OCI-LY1 (cell line): ENCODE measurements at regions not wholly inside any gene's neighbourhood (a gene's known extent, or its start where the extent isn't known, plus 50 kb on each side); places are given as distances from the start of the nearest gene placed in this dataset.

Experiments
- H2AFZ ChIP-seq: fragments of 200-600 bp; sonication (generic), shearing (Covaris generic); 2 replicates; pipeline ENCODE4 v1.6.0; 2014; ENCODE audit warnings: antibody characterized with exemption, mild to moderate bottlenecking, low read length
- H3F3A ChIP-seq: fragments of 200-600 bp; sonication (generic), shearing (Covaris generic); 2 replicates; pipeline ENCODE4 v1.6.0; 2014; ENCODE audit warnings: mild to moderate bottlenecking, antibody characterized with exemption, low read length, moderate library complexity; ENCODE audit not compliant: insufficient read depth
- H3K27ac ChIP-seq: fragments of 200-600 bp; sonication (generic); 2 replicates; pipeline ENCODE4 v1.5.1; 2014; ENCODE audit warnings: low read length, mixed run types, mild to moderate bottlenecking, low read depth; ENCODE audit not compliant: poor library complexity, severe bottlenecking
- H3K27me3 ChIP-seq: fragments of 200-600 bp; sonication (generic); 2 replicates; pipeline ENCODE4 v1.6.0; 2014; ENCODE audit warnings: antibody characterized with exemption, mild to moderate bottlenecking, low read length, moderate library complexity; ENCODE audit not compliant: insufficient read depth
- H3K36me3 ChIP-seq: fragments of 200-600 bp; sonication (generic); 2 replicates; pipeline ENCODE4 v1.6.1; 2014; ENCODE audit warnings: mild to moderate bottlenecking, antibody characterized with exemption, low read length, moderate library complexity, mixed read lengths; ENCODE audit not compliant: insufficient read depth
- H3K4me1 ChIP-seq: fragments of 200-600 bp; sonication (generic); 2 replicates; pipeline ENCODE4 v1.5.1; 2014; ENCODE audit warnings: mild to moderate bottlenecking, low read length, moderate library complexity; ENCODE audit not compliant: insufficient read depth, severe bottlenecking
- H3K4me2 ChIP-seq: fragments of 200-600 bp; sonication (generic), shearing (Covaris generic); 2 replicates; pipeline ENCODE4 v1.6.1; 2014; ENCODE audit warnings: low read length
- H3K4me3 ChIP-seq: fragments of 200-600 bp; sonication (generic); 2 replicates; pipeline ENCODE4 v1.5.1; 2014; ENCODE audit warnings: low read length, low read depth, mild to moderate bottlenecking, mixed read lengths; ENCODE audit not compliant: poor library complexity, severe bottlenecking
- H3K79me2 ChIP-seq: fragments of 200-600 bp; shearing (Covaris generic); 2 replicates; pipeline ENCODE4 v1.6.1; 2016; ENCODE audit warnings: mixed run types, low read length, mixed read lengths; ENCODE audit not compliant: insufficient read depth
- H3K9ac ChIP-seq: fragments of 200-600 bp; sonication (generic), shearing (Covaris generic); 2 replicates; pipeline ENCODE4 v1.6.1; 2014; ENCODE audit warnings: mild to moderate bottlenecking, low read length, mixed read lengths
- H3K9me2 ChIP-seq: fragments of 200-600 bp; sonication (generic), shearing (Covaris generic); 2 replicates; pipeline ENCODE4 v1.6.1; 2014; ENCODE audit warnings: low read depth, mild to moderate bottlenecking, low read length, mixed read lengths
- H3K9me3 ChIP-seq: fragments of 200-600 bp; shearing (Covaris generic); 2 replicates; pipeline ENCODE4 v1.6.1; 2014; ENCODE audit warnings: low read length, mixed read lengths
- H4K20me1 ChIP-seq: fragments of 200-600 bp; sonication (generic), shearing (Covaris generic); 2 replicates; pipeline ENCODE4 v1.6.0; 2016; ENCODE audit warnings: mild to moderate bottlenecking, low read length; ENCODE audit not compliant: insufficient read depth
- EZH2 ChIP-seq: fragments of 200-600 bp; sonication (generic), shearing (Covaris generic); IDR thresholded peaks from 2 replicates; pipeline ENCODE4 v1.8.0; 2017; ENCODE audit warnings: borderline replicate concordance, mixed run types, mild to moderate bottlenecking, antibody characterized with exemption, low read length, moderate library complexity, mixed read lengths
- TF ChIP-seq, protein P1 (sequence below): fragments of 200-600 bp; sonication (generic), shearing (Covaris generic); IDR thresholded peaks from 2 replicates; pipeline ENCODE4 v1.5.1; 2017; ENCODE audit warnings: mild to moderate bottlenecking, antibody characterized with exemption, low read length, moderate library complexity, mixed read lengths

DNA sequence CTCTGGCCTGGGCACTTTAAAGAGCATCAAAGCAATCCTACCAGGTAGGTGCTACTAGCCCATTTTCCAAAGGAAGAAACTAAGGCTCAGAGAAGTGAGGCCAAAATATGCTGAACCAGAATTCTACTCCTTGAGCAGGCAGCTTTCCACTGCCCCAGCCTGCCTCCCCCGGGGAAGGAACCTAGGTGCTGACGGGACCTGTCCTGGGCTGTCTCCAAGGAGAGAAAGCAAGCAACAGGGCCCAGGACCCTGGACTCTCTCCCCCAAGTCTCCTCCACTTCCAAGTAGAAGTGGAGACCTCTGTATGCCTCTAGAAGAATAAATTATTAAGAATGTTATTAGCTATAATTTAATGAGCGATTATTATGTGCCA lies 159.5 kb downstream of the MRPL14 start:
- H3K27me3 ChIP-seq, result no peaks in the 10 kb centered on the region
- H2AFZ ChIP-seq, result no peak overlapping the region
- H3K36me3 ChIP-seq, result no peaks in the 10 kb centered on the region
- H3K9me3 ChIP-seq, result no peaks in the 10 kb centered on the region
- H3K27ac ChIP-seq, result no peak overlapping the region
- H3K4me3 ChIP-seq, result no peak overlapping the region
- no peaks in the 10 kb centered on the region for H3K4me1 ChIP-seq
- H3F3A ChIP-seq, result no peaks in the 10 kb centered on the region
- no peaks in the 10 kb centered on the region for H4K20me1 ChIP-seq
- no peaks in the 10 kb centered on the region for H3K79me2 ChIP-seq
- H3K4me2 ChIP-seq, result no peak overlapping the region
- H3K9me2 ChIP-seq, result no peaks in the 10 kb centered on the region
- H3K9ac ChIP-seq, result no peak overlapping the region
- no peak for TF ChIP-seq EZH2
- TF ChIP-seq, protein P1, sequence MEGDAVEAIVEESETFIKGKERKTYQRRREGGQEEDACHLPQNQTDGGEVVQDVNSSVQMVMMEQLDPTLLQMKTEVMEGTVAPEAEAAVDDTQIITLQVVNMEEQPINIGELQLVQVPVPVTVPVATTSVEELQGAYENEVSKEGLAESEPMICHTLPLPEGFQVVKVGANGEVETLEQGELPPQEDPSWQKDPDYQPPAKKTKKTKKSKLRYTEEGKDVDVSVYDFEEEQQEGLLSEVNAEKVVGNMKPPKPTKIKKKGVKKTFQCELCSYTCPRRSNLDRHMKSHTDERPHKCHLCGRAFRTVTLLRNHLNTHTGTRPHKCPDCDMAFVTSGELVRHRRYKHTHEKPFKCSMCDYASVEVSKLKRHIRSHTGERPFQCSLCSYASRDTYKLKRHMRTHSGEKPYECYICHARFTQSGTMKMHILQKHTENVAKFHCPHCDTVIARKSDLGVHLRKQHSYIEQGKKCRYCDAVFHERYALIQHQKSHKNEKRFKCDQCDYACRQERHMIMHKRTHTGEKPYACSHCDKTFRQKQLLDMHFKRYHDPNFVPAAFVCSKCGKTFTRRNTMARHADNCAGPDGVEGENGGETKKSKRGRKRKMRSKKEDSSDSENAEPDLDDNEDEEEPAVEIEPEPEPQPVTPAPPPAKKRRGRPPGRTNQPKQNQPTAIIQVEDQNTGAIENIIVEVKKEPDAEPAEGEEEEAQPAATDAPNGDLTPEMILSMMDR, result no peak

DNA sequence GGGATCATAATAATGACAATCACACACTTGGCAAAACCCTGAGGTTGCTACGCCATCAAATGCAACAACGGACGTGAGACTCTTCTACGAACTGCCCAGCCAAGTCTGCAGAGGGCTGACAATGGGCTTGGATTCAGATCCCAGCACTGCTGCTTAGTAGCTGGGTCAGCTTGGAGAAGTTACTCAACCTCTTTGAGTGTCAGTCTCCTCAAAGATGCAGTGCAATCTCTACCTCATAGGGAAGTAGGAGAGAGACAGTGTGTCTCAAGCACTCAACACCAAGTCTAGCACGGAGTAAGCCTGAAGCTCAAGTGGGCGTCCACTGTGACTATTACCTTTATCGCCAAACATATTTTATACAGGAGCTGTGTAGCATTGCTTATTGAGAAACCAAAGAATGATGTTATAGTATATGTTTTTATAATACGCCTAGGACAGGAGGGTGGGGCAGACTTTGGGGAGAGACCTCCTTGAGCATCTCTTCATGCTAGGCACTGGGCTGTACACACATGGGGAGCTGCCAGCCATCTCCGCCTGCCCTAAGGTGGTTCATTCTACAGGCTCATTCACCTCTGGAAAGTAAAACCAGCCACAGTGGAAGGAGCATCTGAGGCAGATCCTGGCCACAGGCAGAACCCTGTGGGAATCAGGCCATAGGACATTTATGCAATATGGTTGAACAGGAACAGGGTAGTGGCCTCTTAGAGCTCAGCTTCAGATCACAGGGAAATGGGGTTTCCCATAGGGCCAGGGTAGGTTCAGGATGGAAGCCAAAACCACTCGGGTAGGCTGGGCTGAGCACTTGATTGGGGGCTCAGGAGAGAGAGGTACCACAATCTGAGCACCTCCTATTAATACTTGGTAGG lies 160.2 kb downstream of the MRPL14 start:
- Histone ChIP-seq H3K4me1 (no peaks in the 10 kb centered on the region), H3K36me3 (no peaks in the 10 kb centered on the region), H3K79me2 (no peaks in the 10 kb centered on the region), H3K4me2 (no peak overlapping the region), H3K4me3 (no peak overlapping the region), H3K27me3 (no peaks in the 10 kb centered on the region), H3K9me2 (no peaks in the 10 kb centered on the region), H2AFZ (no peak overlapping the region), H3K27ac (no peak overlapping the region), H3K9me3 (no peaks in the 10 kb centered on the region), H4K20me1 (no peaks in the 10 kb centered on the region), H3F3A (no peaks in the 10 kb centered on the region), H3K9ac (no peak overlapping the region)
- TF ChIP-seq, protein P1, result no peak
- no peak for TF ChIP-seq EZH2

DNA sequence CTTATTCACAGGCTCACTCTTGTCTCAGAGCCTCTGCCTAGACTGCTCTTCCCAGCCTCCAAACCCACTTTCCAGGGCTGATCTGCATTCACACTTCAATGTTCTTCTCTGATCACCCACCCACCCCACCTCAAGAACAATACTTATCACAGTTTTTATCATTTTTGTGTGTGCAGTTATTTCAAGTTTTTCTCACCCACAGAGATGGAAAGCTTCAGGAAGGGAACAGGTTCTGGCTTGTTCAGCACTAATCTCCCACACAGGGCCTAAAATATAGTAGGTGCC lies 160.9 kb downstream of the MRPL14 start:
- TF ChIP-seq EZH2, result no peak
- TF ChIP-seq, protein P1, result no peak
- no peaks in the 10 kb centered on the region for H3K9me3 ChIP-seq
- no peak overlapping the region for H3K9ac ChIP-seq
- H3F3A ChIP-seq, result no peaks in the 10 kb centered on the region
- H3K79me2 ChIP-seq, result no peaks in the 10 kb centered on the region
- H3K4me3 ChIP-seq, result no peak overlapping the region
- H3K27ac ChIP-seq, result no peak overlapping the region
- no peaks in the 10 kb centered on the region for H4K20me1 ChIP-seq
- no peaks in the 10 kb centered on the region; the same call in 1 of the 2 replicates for H3K9me2 ChIP-seq
- H3K4me1 ChIP-seq, result no peaks in the 10 kb centered on the region
- no peaks in the 10 kb centered on the region for H3K36me3 ChIP-seq
- H3K27me3 ChIP-seq, result no peaks in the 10 kb centered on the region
- H2AFZ ChIP-seq, result no peak overlapping the region
- H3K4me2 ChIP-seq, result no peak overlapping the region
